H1 (cell line): ENCODE measurements at regions not wholly inside any gene's neighbourhood (a gene's known extent, or its start where the extent isn't known, plus 50 kb on each side); places are given as distances from the start of the nearest gene placed in this dataset.

Source experiments
- CHD7 ChIP-seq: fragments of 300-600 bp; sonication (generic); IDR thresholded peaks from 2 replicates; pipeline ENCODE4 v1.7.1; 2012; ENCODE audit warnings: low read length, moderate library complexity, mild to moderate bottlenecking, inconsistent platforms; ENCODE audit not compliant: insufficient replicate concordance
- CREB1 ChIP-seq: IDR thresholded peaks from 2 replicates; pipeline ENCODE4 v1.6.1; 2012; ENCODE audit warnings: inconsistent platforms
- GABPA ChIP-seq: IDR thresholded peaks from 2 replicates; pipeline ENCODE4 v1.6.1; 2011; ENCODE audit warnings: mild to moderate bottlenecking, low read length, moderate library complexity, borderline replicate concordance; ENCODE audit not compliant: insufficient read depth

GRCh38 chr21:28421716-28422524, 570.8 kb downstream of the LTN1 start (continued):
- TF ChIP-seq CHD7 (no peak), CREB1 (no peak), GABPA (no peak)
